Peyer's patch (tissue), 4 donors: ENCODE measurements at regions not wholly inside any gene's neighbourhood (a gene's known extent, or its start where the extent isn't known, plus 50 kb on each side); places are given as distances from the start of the nearest gene placed in this dataset.

Experiments
- CTCF ChIP-seq, 6 experiments: fragments of 450-650 bp in 4 of 6; fragments of 200-600 bp in 2 of 6; sonication (generic) in 1 of 6; IDR thresholded peaks; one replicate each; pipeline ENCODE4 v1.5.1; 2017 to 2019; ENCODE audit warnings: antibody characterized with exemption in 6 of 6, mild to moderate bottlenecking in 3 of 6, moderate library complexity in 1 of 6
- POLR2A ChIP-seq, 2 donors: fragments of 450-650 bp; IDR thresholded peaks; one replicate each; pipeline ENCODE4 v1.5.1; 2017; ENCODE audit warnings: antibody characterized with exemption in 2 of 2, mild to moderate bottlenecking in 2 of 2, moderate library complexity in 2 of 2

- TF ChIP-seq CTCF (IDR thresholded peaks at IDR 0.05) (no peak), POLR2A (IDR thresholded peaks at IDR 0.05) (no peak)
Observed at GRCh38 chr15:81783586-81783985, 262.2 kb downstream of the MEX3B start.
